ENCODE measurements at regions not wholly inside any gene's neighbourhood (a gene's known extent, or its start where the extent isn't known, plus 50 kb on each side); places are given as distances from the start of the nearest gene placed in this dataset.
"Not testable (repeated sequence)": the region's sequence is repeated elsewhere in the genome, so short reads cannot be mapped to it uniquely, and the experiment has no call there.

DNA sequence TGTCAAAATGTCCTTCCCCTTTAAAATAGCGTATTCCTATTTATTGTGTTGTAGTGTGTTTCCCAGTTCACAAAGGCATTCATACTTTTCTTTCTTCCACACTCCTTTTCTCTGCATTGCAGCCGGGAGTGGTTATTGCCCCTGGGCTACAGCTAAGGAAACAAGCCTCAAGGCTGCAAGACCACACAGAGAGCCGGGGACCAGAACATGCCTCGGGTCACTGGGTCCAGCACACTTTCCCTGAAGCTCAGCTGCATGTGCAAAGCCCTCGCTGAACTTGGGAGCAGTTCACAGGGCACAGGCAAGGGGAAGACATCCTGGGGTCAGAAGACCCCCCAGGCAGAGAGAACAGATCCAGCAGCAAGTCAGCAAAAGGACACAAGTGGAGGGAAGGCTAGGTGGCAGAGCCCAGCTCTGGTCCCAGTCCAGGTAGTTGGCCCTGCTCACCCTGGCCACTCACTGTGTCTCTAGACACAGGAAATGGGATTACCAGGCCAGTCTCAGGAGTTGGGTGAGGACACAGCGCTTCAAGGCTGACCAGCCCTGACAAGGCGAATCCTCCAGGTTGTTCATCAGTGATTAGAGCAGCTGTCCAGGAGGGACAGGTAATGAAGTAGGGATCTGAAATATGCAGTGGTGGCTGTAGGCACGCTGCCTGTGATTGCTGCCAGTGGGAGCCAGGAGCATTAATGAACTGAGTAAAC, 118.2 kb downstream of the CD83 start:
- H3K27me3 ChIP-seq = no peaks in the 10 kb centered on the region
- H3K4me3 ChIP-seq = no peak overlapping the region
- H3K9me3 ChIP-seq = peaks cover 0 to 8% (median 0%) of the 10 kb centered on the region in 11 donors
- no peaks in the 10 kb centered on the region for H3K4me1 ChIP-seq
- DNase-seq (no peak), ATAC-seq (peak in 1 of 8 donors; percentile 37)
- TF ChIP-seq, protein P1, sequence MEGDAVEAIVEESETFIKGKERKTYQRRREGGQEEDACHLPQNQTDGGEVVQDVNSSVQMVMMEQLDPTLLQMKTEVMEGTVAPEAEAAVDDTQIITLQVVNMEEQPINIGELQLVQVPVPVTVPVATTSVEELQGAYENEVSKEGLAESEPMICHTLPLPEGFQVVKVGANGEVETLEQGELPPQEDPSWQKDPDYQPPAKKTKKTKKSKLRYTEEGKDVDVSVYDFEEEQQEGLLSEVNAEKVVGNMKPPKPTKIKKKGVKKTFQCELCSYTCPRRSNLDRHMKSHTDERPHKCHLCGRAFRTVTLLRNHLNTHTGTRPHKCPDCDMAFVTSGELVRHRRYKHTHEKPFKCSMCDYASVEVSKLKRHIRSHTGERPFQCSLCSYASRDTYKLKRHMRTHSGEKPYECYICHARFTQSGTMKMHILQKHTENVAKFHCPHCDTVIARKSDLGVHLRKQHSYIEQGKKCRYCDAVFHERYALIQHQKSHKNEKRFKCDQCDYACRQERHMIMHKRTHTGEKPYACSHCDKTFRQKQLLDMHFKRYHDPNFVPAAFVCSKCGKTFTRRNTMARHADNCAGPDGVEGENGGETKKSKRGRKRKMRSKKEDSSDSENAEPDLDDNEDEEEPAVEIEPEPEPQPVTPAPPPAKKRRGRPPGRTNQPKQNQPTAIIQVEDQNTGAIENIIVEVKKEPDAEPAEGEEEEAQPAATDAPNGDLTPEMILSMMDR (IDR thresholded peaks at IDR 0.05) = no peak
- H3K36me3 ChIP-seq = no peaks in the 10 kb centered on the region
- no peak overlapping the region for H3K27ac ChIP-seq
- 86 to 93% methylated on average over 8 of the region's 8 CpGs for WGBS, 2 donors
- intact Hi-C loops (cut with DNase I) = no loop called here

DNA sequence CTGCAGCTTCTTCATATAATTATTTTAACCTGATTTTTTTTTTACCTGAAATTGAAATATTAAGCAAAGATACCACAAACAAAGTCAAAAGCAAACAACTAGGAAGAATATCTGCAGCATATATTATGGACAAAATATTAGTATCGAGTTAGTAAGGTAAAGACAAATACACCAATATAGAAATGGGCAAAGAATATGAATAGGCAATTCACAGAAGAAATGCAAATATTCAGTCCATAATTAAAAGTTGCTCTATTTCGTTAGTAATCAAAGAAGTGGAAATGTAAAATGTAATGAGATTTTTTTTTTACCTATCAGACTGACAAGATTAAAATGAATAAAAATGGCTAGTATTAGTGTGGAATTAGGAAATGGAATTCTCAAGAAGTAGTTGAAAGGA, 121.5 kb downstream of the CD83 start:
- no peak overlapping the region for H3K4me3 ChIP-seq
- H3K27ac ChIP-seq = no peak overlapping the region
- H3K36me3 ChIP-seq = no peaks in the 10 kb centered on the region
- no peaks in the 10 kb centered on the region for H3K27me3 ChIP-seq
- H3K4me1 ChIP-seq = no peaks in the 10 kb centered on the region
- TF ChIP-seq, protein P1 (IDR thresholded peaks at IDR 0.05) = no peak
- DNase-seq (no peak), ATAC-seq (no peak)
- 96 to 97% methylated on average over 2 of the region's 2 CpGs for WGBS, 2 donors
- intact Hi-C loops (cut with DNase I) = no loop called here
- peaks cover 0 to 8% (median 0%) of the 10 kb centered on the region in 11 donors for H3K9me3 ChIP-seq

DNA sequence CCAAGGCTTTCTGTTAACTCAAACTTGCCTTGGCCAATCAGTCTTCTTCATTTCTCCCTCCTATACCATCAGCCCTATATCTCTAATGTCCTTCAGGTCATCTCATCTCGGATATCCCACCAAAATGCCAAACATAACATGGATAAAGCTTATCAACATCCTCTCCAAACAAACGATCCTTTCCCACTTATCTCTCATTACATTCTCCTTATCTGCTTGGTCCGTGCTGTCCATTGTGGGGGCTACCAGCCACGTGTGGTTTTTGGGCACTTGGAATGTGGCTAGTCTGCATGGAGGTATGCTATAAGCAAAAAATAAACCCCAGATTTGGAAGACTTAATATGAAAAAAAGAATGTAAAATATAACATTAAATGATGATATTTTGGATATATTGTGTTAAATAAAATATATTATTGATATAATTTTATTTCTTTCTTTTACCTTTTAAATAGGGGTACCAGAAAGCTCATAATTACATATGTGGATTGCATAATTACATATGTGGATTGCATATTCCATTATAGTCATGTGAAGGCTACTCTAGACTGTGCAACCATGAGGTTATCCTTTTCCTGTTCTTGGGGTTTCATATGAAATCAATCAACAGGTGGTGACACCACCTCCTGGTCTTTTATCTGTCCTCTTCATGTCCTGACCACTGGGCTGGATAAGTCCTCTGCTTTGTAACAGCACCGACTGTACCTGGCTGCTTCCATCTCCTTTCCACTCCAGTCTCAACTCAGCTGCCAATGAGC, 123.0 kb downstream of the CD83 start:
- intact Hi-C loops (cut with DNase I) = no loop called here
- no peaks in the 10 kb centered on the region for H3K4me1 ChIP-seq
- TF ChIP-seq, protein P1 (IDR thresholded peaks at IDR 0.05) = no peak
- H3K4me3 ChIP-seq = no peak overlapping the region
- peaks cover 0 to 8% (median 0%) of the 10 kb centered on the region in 11 donors for H3K9me3 ChIP-seq
- 33 to 38% methylated on average over 5 of the region's 5 CpGs for WGBS, 2 donors
- H3K27ac ChIP-seq = no peak overlapping the region
- DNase-seq = no peak
- no peaks in the 10 kb centered on the region for H3K27me3 ChIP-seq
- no peaks in the 10 kb centered on the region for H3K36me3 ChIP-seq
- no peak for ATAC-seq

DNA sequence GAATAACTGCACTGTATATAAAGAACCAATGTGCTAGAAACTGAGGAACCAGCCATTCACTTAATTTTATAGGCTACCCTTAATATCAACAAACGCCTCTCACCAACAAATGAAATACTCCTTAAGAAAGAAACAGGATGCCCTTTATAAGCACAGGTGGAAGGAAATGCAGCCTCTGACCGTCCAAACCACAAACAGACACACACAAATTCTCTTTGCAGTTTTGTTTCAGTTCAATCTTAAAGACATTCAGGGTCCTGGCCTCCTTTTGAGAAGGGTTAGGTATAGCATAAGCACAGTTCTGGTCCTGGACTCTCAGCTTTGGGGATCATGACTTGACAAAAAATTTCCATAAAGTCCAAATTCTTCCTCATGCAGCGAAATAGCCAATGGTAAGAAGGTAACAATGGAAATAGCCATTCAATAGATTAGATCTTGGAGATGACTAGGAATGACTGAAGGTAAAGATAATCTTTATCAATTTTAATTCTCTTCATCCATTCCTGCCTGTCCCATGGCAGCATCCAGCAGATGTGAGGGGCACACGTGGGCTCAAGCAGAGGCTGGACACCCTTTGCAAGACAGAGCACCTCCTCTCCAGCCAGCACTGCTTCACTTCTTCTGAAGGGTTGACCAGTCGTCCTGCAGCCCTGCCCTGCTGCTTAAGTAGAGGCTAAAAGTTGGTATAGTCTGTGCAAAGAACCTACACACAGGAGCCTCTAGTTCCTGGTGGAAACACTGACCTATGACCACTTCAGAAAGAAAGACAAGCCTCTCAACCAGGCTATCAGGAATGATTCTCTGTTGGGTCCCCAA, 123.9 kb downstream of the CD83 start:
- TF ChIP-seq, protein P1 (IDR thresholded peaks at IDR 0.05) = no peak
- Histone ChIP-seq H3K9me3 (peaks cover 0 to 8% (median 0%) of the 10 kb centered on the region in 11 donors), H3K27ac (no peak overlapping the region), H3K4me3 (no peak overlapping the region), H3K36me3 (no peaks in the 10 kb centered on the region), H3K4me1 (no peaks in the 10 kb centered on the region), H3K27me3 (no peaks in the 10 kb centered on the region)
- ATAC-seq = no peak
- DNase-seq = no peak
- WGBS, 2 donors = 78 to 82% methylated on average over 5 of the region's 5 CpGs
- intact Hi-C loops (cut with DNase I) = no loop called here

DNA sequence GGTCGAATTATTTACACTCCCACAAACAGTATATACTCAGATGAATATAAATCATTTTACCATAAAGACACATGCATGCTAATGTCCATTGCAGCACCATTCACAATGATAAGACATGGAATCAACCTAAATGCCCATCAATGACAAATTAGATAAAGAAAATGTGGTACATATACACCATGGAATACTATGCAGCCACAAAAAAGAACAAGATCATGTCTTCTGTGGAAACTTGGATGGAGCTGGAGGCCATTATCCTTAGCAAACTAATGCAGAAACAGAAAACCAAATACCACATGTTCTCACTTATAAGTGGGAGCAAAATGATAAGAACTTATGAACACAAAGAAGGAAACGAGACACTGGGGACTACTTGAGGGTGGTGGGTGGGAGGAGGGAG, 125.3 kb downstream of the CD83 start:
- H3K4me1 ChIP-seq; ATAC-seq; H3K4me3 ChIP-seq; DNase-seq; H3K9me3 ChIP-seq; H3K36me3 ChIP-seq; H3K27me3 ChIP-seq; intact Hi-C loops (cut with DNase I); H3K27ac ChIP-seq: not testable (repeated sequence)
- 90 to 92% methylated on average over 2 of the region's 2 CpGs for WGBS, 2 donors
